IMR-90 (cell line): ENCODE measurements at regions not wholly inside any gene's neighbourhood (a gene's known extent, or its start where the extent isn't known, plus 50 kb on each side); places are given as distances from the start of the nearest gene placed in this dataset.

Experiments
- ATAC-seq: fragments of 200-7000 bp; cut with Tn5 transposase; 2 replicates; pipeline ENCODE4 v1.9.1; 2020; ENCODE audit warnings: low read depth, mild to moderate bottlenecking, moderate library complexity
- BruUV-seq: library from RNA; stranded (reverse); fragments of 400-500 nt; replicated peaks from 2 replicates; lab custom pipeline; 2021; lab: Mats Ljungman, UMichigan
- CTCF ChIA-PET: fragments of 300-600 bp; formaldehyde crosslinking; extraction: SDS; loops from one replicate; lab custom pipeline; 2021; ENCODE audit warnings: antibody characterized with exemption; lab: Yijun Ruan, JAX
- POLR2A ChIA-PET: fragments of 300-600 bp; sonication (Branson Sonifier 250); formaldehyde crosslinking; loops from one replicate; lab custom pipeline; 2022; ENCODE audit warnings: antibody characterized with exemption; ENCODE audit not compliant: unreplicated experiment; lab: Charles Lee
- DNase-seq: peaks from one replicate; pipeline ENCODE4 v3.0.0; 2013
- H2AFZ ChIP-seq: replicated peaks from 2 replicates; pipeline ENCODE3; 2013; ENCODE audit warnings: low read length, mild to moderate bottlenecking; ENCODE audit not compliant: poor library complexity
- H2AK5ac ChIP-seq: 2 replicates; pipeline ENCODE4 v1.6.1; 2013; ENCODE audit warnings: low read depth, low read length, inconsistent platforms
- H2AK9ac ChIP-seq: replicated peaks from 2 replicates; pipeline ENCODE3; 2013; ENCODE audit warnings: mild to moderate bottlenecking, low read depth, low read length, moderate library complexity; ENCODE audit not compliant: poor library complexity
- H2BK120ac ChIP-seq: 2 replicates; pipeline ENCODE4 v1.6.1; 2013; ENCODE audit warnings: low read depth, low read length, inconsistent platforms
- H2BK15ac ChIP-seq: 3 replicates; pipeline ENCODE4 v1.6.1; 2013; ENCODE audit warnings: low read depth, low read length, inconsistent platforms
- H2BK20ac ChIP-seq: 2 replicates; pipeline ENCODE4 v1.6.1; 2013; ENCODE audit warnings: low read depth, mild to moderate bottlenecking, inconsistent platforms, low read length, moderate library complexity
- H2BK5ac ChIP-seq: 2 replicates; pipeline ENCODE4 v1.6.1; 2013; ENCODE audit warnings: mild to moderate bottlenecking, low read depth, low read length, inconsistent platforms; ENCODE audit not compliant: poor library complexity, severe bottlenecking
- H3K14ac ChIP-seq: replicated peaks from 2 replicates; pipeline ENCODE4 v1.6.1; 2013; ENCODE audit warnings: low read depth, low read length, inconsistent platforms
- H3K18ac ChIP-seq: 2 replicates; pipeline ENCODE4 v1.6.1; 2013; ENCODE audit warnings: low read depth, low read length, control low read depth
- H3K23ac ChIP-seq: 2 replicates; pipeline ENCODE4 v1.6.1; 2013; ENCODE audit warnings: low read depth, low read length, inconsistent platforms
- H3K27ac ChIP-seq: 2 replicates; pipeline ENCODE4 v1.5.1; 2013; ENCODE audit warnings: mild to moderate bottlenecking, control low read depth, low read length; ENCODE audit not compliant: insufficient read depth
- H3K27me3 ChIP-seq: 2 replicates; pipeline ENCODE4 v1.6.1; 2013; ENCODE audit warnings: low read length; ENCODE audit not compliant: control insufficient read depth, insufficient read depth
- H3K36me3 ChIP-seq: 2 replicates; pipeline ENCODE4 v1.6.1; 2013; ENCODE audit warnings: low read length, mixed read lengths; ENCODE audit not compliant: control insufficient read depth, insufficient read depth
- H3K4ac ChIP-seq: 2 replicates; pipeline ENCODE4 v1.6.1; 2013; ENCODE audit warnings: low read depth, low read length, inconsistent platforms
- H3K4me1 ChIP-seq: 2 replicates; pipeline ENCODE4 v1.6.1; 2013; ENCODE audit warnings: low read length, mixed read lengths; ENCODE audit not compliant: control insufficient read depth, insufficient read depth
- H3K4me2 ChIP-seq: 2 replicates; pipeline ENCODE4 v1.6.1; 2013; ENCODE audit warnings: low read depth, mild to moderate bottlenecking, control low read depth, low read length, moderate library complexity
- H3K4me3 ChIP-seq: 2 replicates; pipeline ENCODE4 v1.5.1; 2013; ENCODE audit warnings: low read depth, mild to moderate bottlenecking, control low read depth, low read length, moderate library complexity; ENCODE audit not compliant: insufficient read depth
- H3K56ac ChIP-seq: 2 replicates; pipeline ENCODE4 v1.6.1; 2013; ENCODE audit warnings: low read length, inconsistent platforms; ENCODE audit not compliant: insufficient read depth; ENCODE audit errors: extremely low read depth
- H3K79me1 ChIP-seq, 2 experiments: 2 replicates each; pipeline ENCODE4 v1.6.1; 2013; ENCODE audit warnings: low read length in 2 of 2, inconsistent platforms in 1 of 2, low read depth in 1 of 2
- H3K9ac ChIP-seq: 2 replicates; pipeline ENCODE4 v1.6.1; 2013; ENCODE audit warnings: low read depth, low read length, control low read depth
- H3K9me1 ChIP-seq: 2 replicates; pipeline ENCODE4 v1.6.1; 2013; ENCODE audit warnings: low read length, inconsistent platforms; ENCODE audit not compliant: insufficient read depth
- H3K9me3 ChIP-seq: 2 replicates; pipeline ENCODE4 v1.6.1; 2013; ENCODE audit warnings: low read length; ENCODE audit not compliant: control insufficient read depth, insufficient read depth
- H4K20me1 ChIP-seq: 2 replicates; pipeline ENCODE4 v1.6.1; 2013; ENCODE audit warnings: low read length, inconsistent platforms; ENCODE audit not compliant: insufficient read depth
- H4K5ac ChIP-seq: 2 replicates; pipeline ENCODE4 v1.6.1; 2013; ENCODE audit warnings: mild to moderate bottlenecking, low read depth, low read length, control low read depth
- H4K8ac ChIP-seq, 2 experiments: 2 replicates each; pipeline ENCODE4 v1.6.1; 2013; ENCODE audit warnings: low read depth in 2 of 2, low read length in 2 of 2, control low read depth in 1 of 2, inconsistent platforms in 1 of 2
- H4K91ac ChIP-seq: 2 replicates; pipeline ENCODE4 v1.6.1; 2013; ENCODE audit warnings: low read depth, low read length, inconsistent platforms; ENCODE audit not compliant: insufficient read depth
- ELK1 ChIP-seq: fragments of 150-350 bp; IDR thresholded peaks from 2 replicates; pipeline ENCODE4 v1.6.1; 2016; ENCODE audit warnings: low read depth, mild to moderate bottlenecking, low read length, moderate library complexity, borderline replicate concordance
- FOS ChIP-seq: fragments of 150-350 bp; IDR thresholded peaks from 2 replicates; pipeline ENCODE4 v1.6.1; 2016; ENCODE audit warnings: low read depth, low read length
- MAFK ChIP-seq: IDR thresholded peaks from 2 replicates; pipeline ENCODE4 v1.6.1; 2012; ENCODE audit warnings: low read depth, low read length, improper control_type of control experiment
- RAD21 ChIP-seq: IDR thresholded peaks from 2 replicates; pipeline ENCODE4 v1.6.1; 2012; ENCODE audit warnings: low read length, improper control_type of control experiment
- USF2 ChIP-seq: fragments of 150-350 bp; IDR thresholded peaks from 2 replicates; pipeline ENCODE4 v1.6.1; 2017; ENCODE audit warnings: mild to moderate bottlenecking, antibody characterized with exemption, low read length, low read depth
- dilution Hi-C: fragments of 300-500 bp; cut with HindIII; formaldehyde crosslinking; loops from one replicate; pipeline ENCODE4 v1.14.3; 2018; ENCODE audit warnings: low sequenced_read_pairs; ENCODE audit not compliant: unreplicated experiment
- in situ Hi-C: fragments of 300-500 bp; cut with MboI; formaldehyde crosslinking; loops from 3 replicates; pipeline ENCODE4 v1.14.3; 2019; ENCODE audit warnings: low sequenced_read_pairs, inconsistent platforms, mixed read lengths
- intact Hi-C: fragments of 100-400 bp; cut with micrococcal nuclease; formaldehyde crosslinking; loops from 2 replicates; pipeline ENCODE4 v1.10.0; 2022
- TF ChIP-seq, protein P1 (sequence below): conservative IDR thresholded peaks from 2 replicates; pipeline ENCODE4 v1.5.1; 2012; ENCODE audit warnings: mild to moderate bottlenecking, low read depth, low read length, improper control_type of control experiment

DNA sequence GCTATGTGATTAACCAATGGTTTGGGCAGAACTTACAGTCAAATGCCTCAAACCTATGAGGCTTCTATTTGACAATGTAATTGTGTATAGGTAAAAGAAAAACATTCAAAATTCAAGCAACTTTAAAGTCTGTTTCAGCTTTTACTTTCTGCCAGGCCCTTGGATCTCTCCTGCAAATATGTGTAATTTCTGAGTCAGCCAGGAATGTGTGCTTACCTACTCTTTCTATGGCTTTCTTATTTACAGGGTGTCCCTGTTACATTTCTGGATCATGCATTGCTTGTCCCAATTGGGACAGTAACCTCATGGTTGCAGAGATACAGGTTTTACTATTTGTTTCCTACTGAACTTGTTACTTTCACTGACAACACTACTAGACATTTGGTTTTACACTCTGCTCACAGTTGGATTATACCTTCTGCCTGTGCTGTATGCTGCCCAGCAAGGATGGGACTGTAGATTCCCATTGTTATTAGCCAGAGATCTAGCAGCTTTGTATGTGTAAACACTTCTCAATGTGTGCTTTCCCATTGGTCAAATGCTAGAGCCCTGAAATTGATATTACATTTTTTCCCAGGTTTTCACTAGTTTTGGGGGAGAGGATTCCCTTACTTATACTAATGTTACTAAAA lies 355.3 kb downstream of the ARL4A start:
- no peaks in the 10 kb centered on the region; the same call in none of the 2 replicates for H3K9me1 ChIP-seq
- 0 out of 2 replicates have a peak overlapping the region, but pooled peaks have one; percentile 13 for H3K23ac ChIP-seq
- no peak overlapping the region; the same call in 1 of the 2 replicates for H3K9ac ChIP-seq
- H4K5ac ChIP-seq = peak overlapping the region; percentile 38; the same call in 1 of the 2 replicates
- no peaks in the 10 kb centered on the region for H3K9me3 ChIP-seq
- peak overlapping the region; percentile 78; the same call in 2 of the 3 replicates for H2BK15ac ChIP-seq
- CTCF ChIA-PET = no interaction called here
- H2AK5ac ChIP-seq = peak overlapping the region; percentile 22
- H4K91ac ChIP-seq = peak overlapping the region; percentile 67
- H2BK120ac ChIP-seq = peak overlapping the region; percentile 87
- peaks cover 12% of the 10 kb centered on the region for H3K4me1 ChIP-seq
- DNase-seq (peak; percentile 42), ATAC-seq (peak; percentile 57)
- no peaks in the 10 kb centered on the region for H3K27me3 ChIP-seq
- POLR2A ChIA-PET = no interaction called here
- 0 out of 2 replicates have a peak overlapping the region, but pooled peaks have one; percentile 7 for H3K27ac ChIP-seq
- peak overlapping the region; percentile 82 for H2BK20ac ChIP-seq
- no peak overlapping the region for H3K4me3 ChIP-seq
- TF ChIP-seq MAFK = no peak
- TF ChIP-seq ELK1 = no peak
- no peak for TF ChIP-seq FOS
- no peak for TF ChIP-seq RAD21
- no peak for TF ChIP-seq USF2
- TF ChIP-seq, protein P1, sequence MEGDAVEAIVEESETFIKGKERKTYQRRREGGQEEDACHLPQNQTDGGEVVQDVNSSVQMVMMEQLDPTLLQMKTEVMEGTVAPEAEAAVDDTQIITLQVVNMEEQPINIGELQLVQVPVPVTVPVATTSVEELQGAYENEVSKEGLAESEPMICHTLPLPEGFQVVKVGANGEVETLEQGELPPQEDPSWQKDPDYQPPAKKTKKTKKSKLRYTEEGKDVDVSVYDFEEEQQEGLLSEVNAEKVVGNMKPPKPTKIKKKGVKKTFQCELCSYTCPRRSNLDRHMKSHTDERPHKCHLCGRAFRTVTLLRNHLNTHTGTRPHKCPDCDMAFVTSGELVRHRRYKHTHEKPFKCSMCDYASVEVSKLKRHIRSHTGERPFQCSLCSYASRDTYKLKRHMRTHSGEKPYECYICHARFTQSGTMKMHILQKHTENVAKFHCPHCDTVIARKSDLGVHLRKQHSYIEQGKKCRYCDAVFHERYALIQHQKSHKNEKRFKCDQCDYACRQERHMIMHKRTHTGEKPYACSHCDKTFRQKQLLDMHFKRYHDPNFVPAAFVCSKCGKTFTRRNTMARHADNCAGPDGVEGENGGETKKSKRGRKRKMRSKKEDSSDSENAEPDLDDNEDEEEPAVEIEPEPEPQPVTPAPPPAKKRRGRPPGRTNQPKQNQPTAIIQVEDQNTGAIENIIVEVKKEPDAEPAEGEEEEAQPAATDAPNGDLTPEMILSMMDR = no peak
- 0 out of 2 replicates have a peak overlapping the region, but pooled peaks have one; percentile 34 for H3K14ac ChIP-seq
- H3K4ac ChIP-seq = peak overlapping the region; percentile 49
- H3K18ac ChIP-seq = peak overlapping the region; percentile 84
- intact Hi-C loops = no loop called here
- peak overlapping the region; percentile 34; the same call in 1 of the 2 replicates for H3K4me2 ChIP-seq
- in situ Hi-C loops = no loop called here
- H2BK5ac ChIP-seq = peak overlapping the region; percentile 82
- H4K8ac ChIP-seq = peak overlapping the region in 1 of 2 experiments; percentile 59; a peak in 2 of 4 replicates
- no peaks in the 10 kb centered on the region for H3K36me3 ChIP-seq
- H2AK9ac ChIP-seq = no peak overlapping the region
- H3K79me1 ChIP-seq = no peaks in the 10 kb centered on the region
- dilution Hi-C loops = no loop called here
- peak overlapping the region; percentile 36; the same call in 1 of the 2 replicates for H3K56ac ChIP-seq
- H2AFZ ChIP-seq = no peak overlapping the region
- BruUV-seq = no TSS peak
- no peaks in the 10 kb centered on the region for H4K20me1 ChIP-seq
